ENCODE measurements at regions not wholly inside any gene's neighbourhood (a gene's known extent, or its start where the extent isn't known, plus 50 kb on each side); places are given as distances from the start of the nearest gene placed in this dataset.

DNA sequence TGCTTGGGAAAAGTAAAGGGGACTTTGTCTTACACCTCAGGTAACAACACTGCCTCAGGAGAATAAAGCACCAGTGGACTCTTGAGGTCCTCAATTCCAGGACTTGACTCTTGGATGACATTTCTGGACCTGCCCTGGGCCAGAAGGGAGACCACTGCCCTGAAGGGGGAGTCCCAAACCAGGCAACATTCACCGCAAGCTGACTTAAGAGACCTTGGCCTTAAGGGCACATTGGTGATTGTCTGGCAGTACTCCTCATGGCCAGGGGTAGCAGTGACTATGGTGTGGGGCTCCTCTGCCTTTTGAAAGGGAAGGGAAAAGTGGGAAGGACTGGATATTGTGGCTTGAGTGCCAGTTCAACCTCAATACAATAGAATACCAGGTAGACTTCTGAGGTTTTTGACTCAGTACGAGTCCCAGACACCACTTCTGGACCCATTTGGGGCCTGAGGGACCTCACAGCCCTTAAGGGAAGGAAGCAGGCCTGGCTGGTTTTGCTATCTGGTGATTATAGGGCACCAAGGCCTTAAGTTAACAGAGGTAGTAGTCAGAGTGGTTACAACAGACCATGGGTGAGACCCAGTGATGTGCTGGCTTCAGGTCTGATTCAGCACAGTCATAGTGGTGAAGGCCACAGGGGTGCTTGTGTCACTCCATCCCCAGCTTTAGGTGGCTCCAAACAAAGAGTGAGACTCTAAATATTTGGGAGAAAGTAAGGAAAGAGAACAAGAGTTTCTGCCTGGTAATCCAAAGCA lies 121.2 kb upstream of the TET2 start:
- no peak overlapping the region for H3K4me3 ChIP-seq (ENCODE audit: low read depth, low read length, poor library complexity, severe bottlenecking)
- no peaks in the 10 kb centered on the region for H3K27me3 ChIP-seq (replicated peaks; ENCODE audit: insufficient read depth, low read depth, low read length, poor library complexity)
- no peaks in the 10 kb centered on the region for H3K36me3 ChIP-seq (ENCODE audit: insufficient read depth, low read length, poor library complexity, severe bottlenecking)
- no TSS peak for BruUV-seq (replicated peaks)
- TF ChIP-seq EZH2 (IDR thresholded peaks at IDR 0.05; ENCODE audit: borderline replicate concordance, low read depth, low read length, poor library complexity, severe bottlenecking): no peak
- no peak overlapping the region for H3K27ac ChIP-seq (ENCODE audit: low read depth, low read length, poor library complexity, severe bottlenecking)
- ChIA-PET CTCF (no interaction called here), POLR2A (ENCODE audit: low non-redundant PET) (no interaction called here)
- no peaks in the 10 kb centered on the region for H3K4me1 ChIP-seq (ENCODE audit: insufficient read depth, low read length, poor library complexity, severe bottlenecking)
- intact Hi-C loops (cut with micrococcal nuclease; ENCODE audit: unreplicated experiment): no loop called here
- H3K9me3 ChIP-seq (ENCODE audit: low read depth, low read length, poor library complexity, severe bottlenecking): no peaks in the 10 kb centered on the region
- DNase-seq (ENCODE audit: low spot score): no peak

- Histone ChIP-seq H3K36me3 (ENCODE audit: insufficient read depth, low read length, poor library complexity, severe bottlenecking) (no peaks in the 10 kb centered on the region), H3K9me3 (ENCODE audit: low read depth, low read length, poor library complexity, severe bottlenecking) (no peaks in the 10 kb centered on the region), H3K27me3 (replicated peaks; ENCODE audit: insufficient read depth, low read depth, low read length, poor library complexity) (no peaks in the 10 kb centered on the region), H3K4me1 (ENCODE audit: insufficient read depth, low read length, poor library complexity, severe bottlenecking) (no peaks in the 10 kb centered on the region), H3K4me3 (ENCODE audit: low read depth, low read length, poor library complexity, severe bottlenecking) (no peak overlapping the region), H3K27ac (ENCODE audit: low read depth, low read length, poor library complexity, severe bottlenecking) (no peak overlapping the region)
- CTCF ChIA-PET: no interaction called here
- intact Hi-C loops (cut with micrococcal nuclease; ENCODE audit: unreplicated experiment): no loop called here
- POLR2A ChIA-PET (ENCODE audit: low non-redundant PET): no interaction called here
- no TSS peak for BruUV-seq (replicated peaks)
- DNase-seq (ENCODE audit: low spot score): no peak
- no peak for TF ChIP-seq EZH2 (IDR thresholded peaks at IDR 0.05; ENCODE audit: borderline replicate concordance, low read depth, low read length, poor library complexity, severe bottlenecking)
- TF ChIP-seq, protein P1, sequence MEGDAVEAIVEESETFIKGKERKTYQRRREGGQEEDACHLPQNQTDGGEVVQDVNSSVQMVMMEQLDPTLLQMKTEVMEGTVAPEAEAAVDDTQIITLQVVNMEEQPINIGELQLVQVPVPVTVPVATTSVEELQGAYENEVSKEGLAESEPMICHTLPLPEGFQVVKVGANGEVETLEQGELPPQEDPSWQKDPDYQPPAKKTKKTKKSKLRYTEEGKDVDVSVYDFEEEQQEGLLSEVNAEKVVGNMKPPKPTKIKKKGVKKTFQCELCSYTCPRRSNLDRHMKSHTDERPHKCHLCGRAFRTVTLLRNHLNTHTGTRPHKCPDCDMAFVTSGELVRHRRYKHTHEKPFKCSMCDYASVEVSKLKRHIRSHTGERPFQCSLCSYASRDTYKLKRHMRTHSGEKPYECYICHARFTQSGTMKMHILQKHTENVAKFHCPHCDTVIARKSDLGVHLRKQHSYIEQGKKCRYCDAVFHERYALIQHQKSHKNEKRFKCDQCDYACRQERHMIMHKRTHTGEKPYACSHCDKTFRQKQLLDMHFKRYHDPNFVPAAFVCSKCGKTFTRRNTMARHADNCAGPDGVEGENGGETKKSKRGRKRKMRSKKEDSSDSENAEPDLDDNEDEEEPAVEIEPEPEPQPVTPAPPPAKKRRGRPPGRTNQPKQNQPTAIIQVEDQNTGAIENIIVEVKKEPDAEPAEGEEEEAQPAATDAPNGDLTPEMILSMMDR (conservative IDR thresholded peaks at IDR 0.05; ENCODE audit: low read depth, low read length): no peak
Observed at GRCh38 chr4:105036991-105037390, 109.7 kb upstream of the TET2 start.

DNA sequence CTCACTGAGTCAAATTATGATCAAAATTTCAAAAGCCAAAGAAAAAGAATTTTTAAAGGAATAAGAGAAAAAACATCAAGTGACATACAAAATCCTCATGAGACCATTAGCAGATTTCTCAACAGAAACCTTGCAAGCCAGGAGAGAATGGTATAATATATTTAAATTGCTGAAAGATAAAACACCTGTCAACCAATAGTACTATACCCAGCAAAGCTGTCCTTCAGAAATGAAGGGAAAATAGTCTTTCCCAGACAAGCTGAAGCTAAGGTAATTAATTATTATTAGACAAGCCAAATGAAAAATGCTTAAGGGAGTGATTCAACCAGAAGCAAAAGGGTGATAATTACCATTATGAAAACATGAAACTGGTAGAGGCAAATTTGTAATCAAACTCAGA lies 104.2 kb upstream of the TET2 start:
- H3K4me3 ChIP-seq (ENCODE audit: low read depth, low read length, poor library complexity, severe bottlenecking): no peak overlapping the region
- no peaks in the 10 kb centered on the region for H3K9me3 ChIP-seq (ENCODE audit: low read depth, low read length, poor library complexity, severe bottlenecking)
- no peak for DNase-seq (ENCODE audit: low spot score)
- intact Hi-C loops (cut with micrococcal nuclease; ENCODE audit: unreplicated experiment): no loop called here
- CTCF ChIA-PET: no interaction called here
- H3K36me3 ChIP-seq (ENCODE audit: insufficient read depth, low read length, poor library complexity, severe bottlenecking): no peaks in the 10 kb centered on the region
- no TSS peak for BruUV-seq (replicated peaks)
- TF ChIP-seq, protein P1 (conservative IDR thresholded peaks at IDR 0.05; ENCODE audit: low read depth, low read length): no peak
- no peak for TF ChIP-seq EZH2 (IDR thresholded peaks at IDR 0.05; ENCODE audit: borderline replicate concordance, low read depth, low read length, poor library complexity, severe bottlenecking)
- no peak overlapping the region for H3K27ac ChIP-seq (ENCODE audit: low read depth, low read length, poor library complexity, severe bottlenecking)
- POLR2A ChIA-PET (ENCODE audit: low non-redundant PET): no interaction called here
- no peaks in the 10 kb centered on the region for H3K27me3 ChIP-seq (replicated peaks; ENCODE audit: insufficient read depth, low read depth, low read length, poor library complexity)
- no peaks in the 10 kb centered on the region for H3K4me1 ChIP-seq (ENCODE audit: insufficient read depth, low read length, poor library complexity, severe bottlenecking)

- ChIA-PET POLR2A (ENCODE audit: low non-redundant PET) (no interaction called here), CTCF (no interaction called here)
- Histone ChIP-seq H3K4me1 (ENCODE audit: insufficient read depth, low read length, poor library complexity, severe bottlenecking) (no peaks in the 10 kb centered on the region), H3K27ac (ENCODE audit: low read depth, low read length, poor library complexity, severe bottlenecking) (no peak overlapping the region), H3K36me3 (ENCODE audit: insufficient read depth, low read length, poor library complexity, severe bottlenecking) (no peaks in the 10 kb centered on the region), H3K27me3 (replicated peaks; ENCODE audit: insufficient read depth, low read depth, low read length, poor library complexity) (no peaks in the 10 kb centered on the region), H3K9me3 (ENCODE audit: low read depth, low read length, poor library complexity, severe bottlenecking) (peaks cover 7% of the 10 kb centered on the region), H3K4me3 (ENCODE audit: low read depth, low read length, poor library complexity, severe bottlenecking) (no peak overlapping the region)
- intact Hi-C loops (cut with micrococcal nuclease; ENCODE audit: unreplicated experiment): no loop called here
- TF ChIP-seq, protein P1 (conservative IDR thresholded peaks at IDR 0.05; ENCODE audit: low read depth, low read length): no peak
- TF ChIP-seq EZH2 (IDR thresholded peaks at IDR 0.05; ENCODE audit: borderline replicate concordance, low read depth, low read length, poor library complexity, severe bottlenecking): no peak
- BruUV-seq (replicated peaks): no TSS peak
- no peak for DNase-seq (ENCODE audit: low spot score)
Observed at GRCh38 chr4:105050896-105051295, 95.8 kb upstream of the TET2 start.
